ENCODE measurements at regions not wholly inside any gene's neighbourhood (a gene's known extent, or its start where the extent isn't known, plus 50 kb on each side); places are given as distances from the start of the nearest gene placed in this dataset.

DNA sequence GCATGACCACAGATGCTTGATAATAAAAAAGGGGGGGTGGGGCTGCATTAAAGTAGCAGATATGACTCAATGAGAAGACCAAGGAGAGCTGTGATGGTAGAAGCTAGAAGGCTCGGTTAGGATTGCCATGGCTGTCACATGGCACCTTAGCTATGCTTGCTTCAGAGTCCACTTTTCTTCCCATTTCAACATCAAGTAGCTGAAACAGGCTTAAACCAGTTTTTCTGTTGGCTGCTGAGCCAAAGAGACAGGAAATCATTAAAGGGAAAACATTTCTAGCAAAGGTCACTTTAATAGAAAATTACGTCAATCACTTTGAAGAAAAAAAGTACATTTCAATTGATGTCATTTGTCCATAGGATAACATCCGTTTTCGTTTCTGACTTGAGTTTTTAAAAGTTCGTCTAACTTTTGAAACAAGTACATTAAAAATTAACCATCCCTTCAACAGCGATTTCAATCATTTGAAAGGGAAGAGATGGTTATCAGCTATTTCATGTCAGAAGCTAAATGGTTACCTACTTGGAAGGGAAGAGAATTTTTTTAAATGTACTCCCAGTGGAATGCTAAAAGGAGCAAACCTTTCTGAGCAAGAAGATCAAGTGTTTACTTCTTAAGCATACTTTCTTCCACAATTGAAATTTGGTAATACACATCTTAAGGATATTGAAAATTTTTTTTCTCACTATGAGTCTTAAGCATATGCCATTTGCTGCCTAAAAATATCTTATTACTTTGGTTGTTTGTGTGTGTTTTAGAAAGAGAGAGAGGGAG is 488.1 kb upstream of the PRMT6 start:
- TF ChIP-seq, protein P1, sequence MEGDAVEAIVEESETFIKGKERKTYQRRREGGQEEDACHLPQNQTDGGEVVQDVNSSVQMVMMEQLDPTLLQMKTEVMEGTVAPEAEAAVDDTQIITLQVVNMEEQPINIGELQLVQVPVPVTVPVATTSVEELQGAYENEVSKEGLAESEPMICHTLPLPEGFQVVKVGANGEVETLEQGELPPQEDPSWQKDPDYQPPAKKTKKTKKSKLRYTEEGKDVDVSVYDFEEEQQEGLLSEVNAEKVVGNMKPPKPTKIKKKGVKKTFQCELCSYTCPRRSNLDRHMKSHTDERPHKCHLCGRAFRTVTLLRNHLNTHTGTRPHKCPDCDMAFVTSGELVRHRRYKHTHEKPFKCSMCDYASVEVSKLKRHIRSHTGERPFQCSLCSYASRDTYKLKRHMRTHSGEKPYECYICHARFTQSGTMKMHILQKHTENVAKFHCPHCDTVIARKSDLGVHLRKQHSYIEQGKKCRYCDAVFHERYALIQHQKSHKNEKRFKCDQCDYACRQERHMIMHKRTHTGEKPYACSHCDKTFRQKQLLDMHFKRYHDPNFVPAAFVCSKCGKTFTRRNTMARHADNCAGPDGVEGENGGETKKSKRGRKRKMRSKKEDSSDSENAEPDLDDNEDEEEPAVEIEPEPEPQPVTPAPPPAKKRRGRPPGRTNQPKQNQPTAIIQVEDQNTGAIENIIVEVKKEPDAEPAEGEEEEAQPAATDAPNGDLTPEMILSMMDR (IDR thresholded peaks at IDR 0.05; ENCODE audit: low read depth, low read length): no peak
- no peak for TF ChIP-seq EZH2phosphoT487 (IDR thresholded peaks at IDR 0.05; ENCODE audit: low read depth)

Data from OCI-LY3 (cell line).